BE2C (cell line): ENCODE measurements at regions not wholly inside any gene's neighbourhood (a gene's known extent, or its start where the extent isn't known, plus 50 kb on each side); places are given as distances from the start of the nearest gene placed in this dataset.

Experiments
- DNase-seq: peaks from one replicate; pipeline ENCODE4 v3.0.0-alpha.2; 2020
- H3K27me3 ChIP-seq: fragments of 250-450 bp; sonication (Bioruptor Pico); 2 replicates; pipeline ENCODE4 v1.5.1; 2020; ENCODE audit warnings: mild to moderate bottlenecking
- H3K36me3 ChIP-seq: fragments of 250-450 bp; sonication (Bioruptor Pico); 2 replicates; pipeline ENCODE4 v1.5.1; 2020; ENCODE audit warnings: mild to moderate bottlenecking
- H3K4me1 ChIP-seq: fragments of 250-450 bp; sonication (Bioruptor Pico); 2 replicates; pipeline ENCODE4 v1.5.1; 2020
- H3K4me3 ChIP-seq: 2 replicates; pipeline ENCODE4 v1.5.1; 2011; ENCODE audit warnings: low read depth, low read length
- H3K9me3 ChIP-seq: fragments of 250-450 bp; sonication (Bioruptor Pico); 2 replicates; pipeline ENCODE4 v1.5.1; 2020
- TF ChIP-seq, protein P1 (sequence below): IDR thresholded peaks from 2 replicates; pipeline ENCODE4 v1.5.1; 2012; ENCODE audit warnings: mild to moderate bottlenecking, low read depth, low read length

GRCh38 chr4:152038238-152038637, 277.4 kb upstream of the GATB start:
- Histone ChIP-seq H3K4me3 (no peak overlapping the region), H3K4me1 (no peaks in the 10 kb centered on the region), H3K36me3 (no peaks in the 10 kb centered on the region), H3K9me3 (no peaks in the 10 kb centered on the region), H3K27me3 (no peaks in the 10 kb centered on the region)
- TF ChIP-seq, protein P1, sequence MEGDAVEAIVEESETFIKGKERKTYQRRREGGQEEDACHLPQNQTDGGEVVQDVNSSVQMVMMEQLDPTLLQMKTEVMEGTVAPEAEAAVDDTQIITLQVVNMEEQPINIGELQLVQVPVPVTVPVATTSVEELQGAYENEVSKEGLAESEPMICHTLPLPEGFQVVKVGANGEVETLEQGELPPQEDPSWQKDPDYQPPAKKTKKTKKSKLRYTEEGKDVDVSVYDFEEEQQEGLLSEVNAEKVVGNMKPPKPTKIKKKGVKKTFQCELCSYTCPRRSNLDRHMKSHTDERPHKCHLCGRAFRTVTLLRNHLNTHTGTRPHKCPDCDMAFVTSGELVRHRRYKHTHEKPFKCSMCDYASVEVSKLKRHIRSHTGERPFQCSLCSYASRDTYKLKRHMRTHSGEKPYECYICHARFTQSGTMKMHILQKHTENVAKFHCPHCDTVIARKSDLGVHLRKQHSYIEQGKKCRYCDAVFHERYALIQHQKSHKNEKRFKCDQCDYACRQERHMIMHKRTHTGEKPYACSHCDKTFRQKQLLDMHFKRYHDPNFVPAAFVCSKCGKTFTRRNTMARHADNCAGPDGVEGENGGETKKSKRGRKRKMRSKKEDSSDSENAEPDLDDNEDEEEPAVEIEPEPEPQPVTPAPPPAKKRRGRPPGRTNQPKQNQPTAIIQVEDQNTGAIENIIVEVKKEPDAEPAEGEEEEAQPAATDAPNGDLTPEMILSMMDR: no peak
- no peak for DNase-seq

DNA sequence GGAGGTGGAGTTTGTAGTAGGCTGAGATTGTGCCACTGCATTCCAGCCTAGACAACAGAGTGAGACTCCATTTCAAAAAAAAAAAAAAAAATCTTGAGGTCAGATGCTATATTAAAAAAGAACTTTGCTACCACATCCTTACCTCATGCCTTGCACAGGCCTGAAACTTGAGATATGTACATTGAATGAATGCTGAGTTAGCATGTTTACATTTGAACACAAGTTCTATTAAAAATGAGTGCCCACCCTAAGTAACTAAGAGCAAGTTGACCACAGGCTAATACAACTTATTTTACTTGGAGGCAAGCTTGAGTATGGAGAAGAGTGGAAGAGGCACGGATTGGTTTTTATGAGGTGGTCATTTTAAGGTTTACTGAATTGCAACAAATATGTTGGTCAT, 276.6 kb upstream of the GATB start:
- Histone ChIP-seq H3K4me1 (no peaks in the 10 kb centered on the region), H3K4me3 (no peak overlapping the region), H3K27me3 (no peaks in the 10 kb centered on the region), H3K36me3 (no peaks in the 10 kb centered on the region), H3K9me3 (no peaks in the 10 kb centered on the region)
- TF ChIP-seq, protein P1: no peak
- DNase-seq: no peak

DNA sequence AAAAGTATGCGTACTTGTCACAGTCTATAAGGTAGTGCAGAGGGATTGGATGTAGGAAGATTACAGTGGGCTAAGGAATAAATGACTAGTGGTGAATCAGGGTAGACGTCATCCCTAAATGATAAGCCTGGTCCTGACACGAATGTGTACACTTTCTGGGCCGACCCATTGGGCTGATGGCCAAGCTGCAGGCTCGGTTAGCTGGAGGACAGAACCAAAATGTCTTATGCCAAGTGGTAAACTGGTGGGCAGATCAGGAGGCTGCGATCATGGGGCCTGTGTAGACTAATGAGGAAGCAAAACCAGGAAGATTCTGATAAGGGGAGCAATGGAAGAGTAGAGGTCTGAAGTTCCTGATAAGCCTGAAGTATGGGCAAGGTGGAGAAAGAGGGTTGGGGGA, 272.8 kb upstream of the GATB start:
- Histone ChIP-seq H3K9me3 (no peaks in the 10 kb centered on the region), H3K36me3 (no peaks in the 10 kb centered on the region), H3K27me3 (no peaks in the 10 kb centered on the region), H3K4me3 (no peak overlapping the region), H3K4me1 (no peaks in the 10 kb centered on the region)
- TF ChIP-seq, protein P1: no peak
- no peak for DNase-seq

DNA sequence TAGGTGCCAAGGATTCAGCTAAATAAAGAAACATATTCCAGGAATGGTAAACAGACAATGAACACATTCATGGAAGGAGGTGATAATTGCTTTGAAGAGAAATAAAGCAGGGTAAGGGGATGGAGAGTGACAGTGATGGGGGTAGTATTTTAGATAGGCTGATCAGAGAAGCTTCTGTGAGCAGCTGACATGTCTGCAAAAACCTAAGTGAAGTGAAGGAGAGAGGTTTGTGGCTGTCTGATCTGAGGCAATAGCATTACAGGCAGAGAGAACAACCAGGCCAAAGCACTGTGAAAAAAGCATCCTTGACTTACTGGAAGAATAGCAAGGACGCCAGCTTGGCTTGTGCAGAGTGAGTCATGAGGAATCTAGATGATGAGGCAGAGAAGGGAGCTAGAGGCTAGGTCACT, 271.9 kb upstream of the GATB start:
- Histone ChIP-seq H3K4me3 (no peak overlapping the region), H3K9me3 (no peaks in the 10 kb centered on the region), H3K4me1 (no peaks in the 10 kb centered on the region), H3K27me3 (no peaks in the 10 kb centered on the region), H3K36me3 (no peaks in the 10 kb centered on the region)
- TF ChIP-seq, protein P1: no peak
- no peak for DNase-seq

GRCh38 chr4:152029631-152030030, 268.8 kb upstream of the GATB start:
- H3K4me1 ChIP-seq: no peaks in the 10 kb centered on the region
- DNase-seq: no peak

DNA sequence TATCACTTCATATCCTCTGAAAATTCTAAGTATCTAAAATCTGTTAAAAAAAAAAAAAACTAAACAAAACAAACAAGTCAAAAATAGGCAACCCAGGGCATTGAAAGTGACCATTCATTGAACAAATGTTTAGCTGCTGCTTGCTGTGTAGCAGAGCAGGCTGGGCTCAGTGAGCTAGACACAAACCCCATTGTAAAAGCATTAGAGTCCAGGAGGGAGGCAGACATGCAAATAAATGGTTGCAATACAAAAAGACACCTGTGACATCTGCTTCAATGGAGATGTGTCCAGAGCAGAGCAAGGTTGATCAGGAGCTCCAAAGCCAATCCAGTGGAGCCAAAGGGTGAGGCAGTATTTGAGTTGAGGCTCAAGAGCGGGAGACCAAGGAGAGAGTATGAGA, 267.3 kb upstream of the GATB start:
- TF ChIP-seq, protein P1: no peak
- no peak for DNase-seq
- H3K4me3 ChIP-seq: no peak overlapping the region
- H3K36me3 ChIP-seq: no peaks in the 10 kb centered on the region
- no peaks in the 10 kb centered on the region for H3K27me3 ChIP-seq
- H3K9me3 ChIP-seq: no peaks in the 10 kb centered on the region
- no peaks in the 10 kb centered on the region for H3K4me1 ChIP-seq

More at GRCh38 chr4:152029631-152030030, 268.8 kb upstream of the GATB start:
- no peak overlapping the region for H3K4me3 ChIP-seq
- H3K36me3 ChIP-seq: no peaks in the 10 kb centered on the region
- TF ChIP-seq, protein P1: no peak
- no peaks in the 10 kb centered on the region for H3K9me3 ChIP-seq
- H3K27me3 ChIP-seq: no peaks in the 10 kb centered on the region
